IPS-18c (cell line): ENCODE measurements at regions not wholly inside any gene's neighbourhood (a gene's known extent, or its start where the extent isn't known, plus 50 kb on each side); places are given as distances from the start of the nearest gene placed in this dataset.

Experiments
- H3K4me3 ChIP-seq: 2 replicates; pipeline ENCODE4 v1.7.0; 2013; ENCODE audit warnings: low read depth, mild to moderate bottlenecking, low read length, moderate library complexity; ENCODE audit not compliant: insufficient read depth
- H3K9me3 ChIP-seq: one replicate; pipeline ENCODE4 v1.6.1; 2013; ENCODE audit warnings: mild to moderate bottlenecking, low read length, moderate library complexity; ENCODE audit not compliant: control insufficient read depth, insufficient read depth

DNA sequence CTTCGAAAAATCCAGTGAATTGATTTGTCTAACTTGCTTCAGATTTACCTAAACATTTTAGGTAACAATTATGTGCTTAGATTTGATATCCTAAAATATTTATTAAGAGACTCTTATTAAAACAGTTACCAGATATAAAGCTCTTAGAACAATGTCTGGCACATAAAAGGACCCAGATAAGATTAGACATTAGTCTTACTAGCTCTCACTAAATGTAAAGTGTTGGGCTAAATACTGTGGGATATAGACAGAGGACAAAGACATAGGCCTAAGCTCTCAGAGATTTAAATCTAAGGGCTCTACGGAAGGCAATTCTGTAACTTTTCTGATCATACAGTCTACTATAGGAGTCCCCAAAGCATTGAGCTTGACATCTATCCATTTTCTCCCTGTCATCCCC, 94.4 kb upstream of the TRPC3 start:
- peaks cover 2% of the 10 kb centered on the region for H3K9me3 ChIP-seq
- H3K4me3 ChIP-seq = no peak overlapping the region

DNA sequence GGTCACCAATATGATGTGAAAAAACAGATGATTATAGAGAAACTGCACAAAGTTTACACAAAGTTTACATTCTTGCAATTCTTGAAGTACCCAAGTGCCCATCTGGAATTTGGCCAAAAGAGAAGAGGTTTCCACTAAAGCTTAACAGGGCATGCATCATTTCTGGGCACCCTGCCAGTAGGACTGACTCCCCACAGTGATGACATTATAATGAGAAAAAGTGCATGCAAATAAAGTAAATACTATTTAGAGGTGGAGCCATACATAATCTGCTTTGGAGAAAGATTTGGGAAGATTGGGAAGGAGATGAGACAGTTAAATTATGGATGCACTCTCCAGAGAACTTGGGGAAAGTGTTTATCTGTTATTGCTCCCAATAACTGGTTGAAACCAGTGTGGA, 93.7 kb upstream of the TRPC3 start:
- Histone ChIP-seq H3K9me3 (peaks cover 2% of the 10 kb centered on the region), H3K4me3 (no peak overlapping the region)

GRCh38 chr4:122044501-122044900, 92.6 kb upstream of the TRPC3 start:
- Histone ChIP-seq H3K4me3 (no peak overlapping the region), H3K9me3 (peaks cover 2% of the 10 kb centered on the region)

DNA sequence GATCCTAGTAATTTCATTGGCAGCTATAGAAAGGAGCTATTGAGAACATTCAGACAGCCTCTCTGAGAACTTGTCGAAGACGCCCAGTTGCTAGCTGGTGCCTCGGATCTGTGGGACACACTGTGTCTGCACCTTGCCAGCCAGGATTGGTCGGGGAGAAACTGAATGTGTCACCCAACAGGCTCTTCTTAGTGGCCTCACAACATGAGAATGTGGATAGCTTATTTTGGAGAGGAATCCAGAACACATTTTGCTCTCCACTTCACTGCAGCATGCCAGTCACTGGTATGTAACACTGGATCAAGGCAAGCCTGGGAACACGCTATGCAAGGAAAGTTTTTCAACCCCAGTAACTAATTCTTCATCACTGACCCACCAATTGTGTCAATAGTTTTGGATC, 89.5 kb upstream of the TRPC3 start:
- H3K9me3 ChIP-seq = no peaks in the 10 kb centered on the region
- H3K4me3 ChIP-seq = no peak overlapping the region

DNA sequence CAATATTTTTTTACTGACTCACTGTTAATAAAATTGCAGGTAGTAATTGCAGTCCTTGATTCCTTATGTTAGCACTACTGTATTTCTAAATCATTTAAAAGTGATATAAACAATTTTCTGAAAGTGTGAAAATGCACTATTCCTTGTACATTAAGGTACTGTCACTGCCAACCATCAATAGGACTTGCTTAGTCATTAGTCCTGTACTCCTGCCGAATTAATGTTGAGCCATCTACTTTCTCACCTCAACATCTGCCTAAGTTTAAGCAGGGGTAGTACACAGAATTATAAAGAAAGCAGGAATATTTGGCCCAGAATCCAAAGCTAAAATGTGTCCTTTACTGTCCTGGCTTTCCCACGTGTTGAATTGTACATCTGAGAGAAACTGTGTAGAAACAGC, 87.0 kb upstream of the TRPC3 start:
- Histone ChIP-seq H3K4me3 (no peak overlapping the region), H3K9me3 (no peaks in the 10 kb centered on the region)

GRCh38 chr4:122034619-122035018, 82.8 kb upstream of the TRPC3 start:
- H3K9me3 ChIP-seq = no peaks in the 10 kb centered on the region
- no peak overlapping the region for H3K4me3 ChIP-seq

DNA sequence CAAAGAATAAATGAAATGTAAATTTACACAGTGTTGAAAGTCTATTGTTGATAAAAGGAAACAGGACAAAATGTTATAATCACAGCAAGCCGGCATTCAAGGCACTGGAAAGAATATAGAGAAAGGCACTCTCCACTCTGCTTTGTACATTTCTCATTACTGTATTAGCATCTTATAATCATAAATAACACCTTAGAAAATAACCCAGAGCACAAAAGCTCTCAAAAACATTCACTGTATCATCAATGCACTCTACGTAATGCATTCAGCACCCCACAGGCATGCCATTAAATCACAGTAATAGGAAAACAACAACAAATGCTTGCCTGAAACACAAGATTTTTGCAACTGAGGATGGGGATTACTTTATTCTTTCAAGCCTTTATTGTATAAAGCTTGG, 75.3 kb upstream of the TRPC3 start:
- Histone ChIP-seq H3K9me3 (peaks cover 2% of the 10 kb centered on the region), H3K4me3 (no peak overlapping the region)

DNA sequence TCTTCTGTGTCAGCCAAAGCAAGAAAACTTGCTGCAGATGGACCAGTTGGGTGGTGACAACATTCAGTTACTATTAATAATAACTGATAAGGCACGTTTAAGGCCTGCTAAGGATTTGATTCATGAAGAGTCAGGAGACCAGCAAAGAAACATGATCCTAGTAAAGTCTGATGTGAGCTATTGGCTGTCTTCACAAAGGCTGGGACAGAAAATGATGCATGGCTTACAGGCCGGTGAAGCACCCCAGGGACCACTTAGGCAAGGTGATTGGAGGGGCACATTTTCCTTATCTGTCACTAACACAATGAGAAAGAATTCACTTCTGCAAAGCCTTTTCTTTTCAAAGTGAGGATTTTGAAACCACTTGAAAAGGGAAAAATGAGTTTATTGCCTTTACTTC, 65.4 kb upstream of the TRPC3 start:
- no peak overlapping the region for H3K4me3 ChIP-seq
- no peaks in the 10 kb centered on the region for H3K9me3 ChIP-seq

DNA sequence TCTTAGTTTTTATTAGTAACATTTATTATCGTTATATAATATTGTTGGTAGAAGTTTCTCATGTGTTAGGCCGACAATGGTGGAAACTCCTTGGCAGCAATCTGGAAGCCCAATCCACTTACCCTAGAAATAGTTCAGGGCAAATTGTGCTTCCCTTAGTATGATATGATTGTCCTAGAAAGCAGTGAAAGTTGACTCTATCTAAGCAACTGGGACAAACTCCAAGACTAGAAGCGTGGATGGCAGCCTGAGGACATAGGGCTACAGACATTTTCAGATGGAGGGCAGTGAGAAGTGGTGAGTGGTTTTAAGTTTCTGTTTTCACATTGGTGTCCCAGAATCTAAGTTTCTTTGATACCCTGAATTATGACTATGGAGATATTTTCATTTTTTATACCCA, 63.3 kb upstream of the TRPC3 start:
- Histone ChIP-seq H3K4me3 (no peak overlapping the region), H3K9me3 (no peaks in the 10 kb centered on the region)

DNA sequence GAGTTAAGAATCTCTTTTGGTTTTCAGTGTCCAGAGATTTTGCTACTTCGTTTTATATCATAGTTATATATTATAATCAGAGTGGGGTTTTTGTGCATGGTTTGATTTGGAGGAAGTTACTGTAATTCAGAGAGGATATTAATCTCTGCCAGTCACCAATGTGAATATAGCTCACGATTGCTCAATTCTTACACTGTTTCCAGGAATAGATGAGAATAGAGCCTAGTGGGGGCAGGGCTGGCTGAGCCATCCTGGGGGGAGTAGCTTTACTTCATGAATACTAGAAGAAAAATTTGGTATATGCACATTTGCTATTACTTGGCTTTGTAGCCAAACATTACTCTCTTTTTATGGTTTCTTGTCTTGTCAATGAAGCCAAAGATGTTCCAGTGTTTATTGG, 60.9 kb upstream of the TRPC3 start:
- Histone ChIP-seq H3K9me3 (no peaks in the 10 kb centered on the region), H3K4me3 (no peak overlapping the region)

DNA sequence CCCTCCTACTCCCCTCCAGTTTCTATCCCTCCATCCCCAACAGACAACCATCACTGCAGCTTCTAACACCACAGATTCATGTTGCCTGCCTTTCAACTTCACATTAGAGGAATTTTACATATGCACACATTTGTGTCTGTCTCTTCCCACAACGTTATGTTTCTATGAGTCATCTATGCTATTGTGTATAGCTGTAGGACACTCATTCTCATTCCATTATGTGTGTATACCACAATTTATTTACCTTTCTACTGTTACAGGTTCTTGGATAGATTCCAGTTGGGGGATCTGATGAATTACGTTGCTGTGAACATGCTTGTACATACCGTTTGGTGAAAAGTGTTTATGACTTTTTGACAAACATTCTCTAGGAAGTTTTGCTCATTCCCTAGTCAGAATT, 58.8 kb upstream of the TRPC3 start:
- H3K9me3 ChIP-seq = no peaks in the 10 kb centered on the region
- no peak overlapping the region for H3K4me3 ChIP-seq

DNA sequence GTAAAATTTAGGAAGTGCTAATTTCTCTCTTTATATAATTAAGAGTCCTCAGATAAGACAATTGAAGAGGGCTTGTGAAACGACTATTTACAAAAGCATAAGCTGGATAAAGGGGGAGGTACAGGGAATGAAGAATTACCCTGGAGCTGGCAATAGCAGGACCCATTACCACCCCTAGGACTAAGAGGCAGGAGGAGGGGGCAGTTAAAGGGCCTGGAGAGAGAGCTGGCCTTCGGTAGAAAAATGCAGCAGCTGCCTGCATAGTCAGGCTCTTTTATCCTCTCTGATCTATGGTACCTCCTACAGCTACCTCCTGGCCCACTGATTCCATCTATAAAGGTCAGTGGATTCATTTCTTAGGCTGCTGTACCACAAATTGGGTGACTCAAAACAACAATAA, 57.7 kb upstream of the TRPC3 start:
- no peaks in the 10 kb centered on the region for H3K9me3 ChIP-seq

GRCh38 chr4:122007016-122007415, 55.2 kb upstream of the TRPC3 start:
- no peak overlapping the region for H3K4me3 ChIP-seq
- no peaks in the 10 kb centered on the region for H3K9me3 ChIP-seq

More for the DNA sequence above, 57.7 kb upstream of the TRPC3 start:
- no peak overlapping the region for H3K4me3 ChIP-seq

- H3K9me3 ChIP-seq = no peaks in the 10 kb centered on the region
- H3K4me3 ChIP-seq = no peak overlapping the region
These were observed 53.4 kb upstream of the TRPC3 start for GRCh38 chr4:122005064-122005755.

DNA sequence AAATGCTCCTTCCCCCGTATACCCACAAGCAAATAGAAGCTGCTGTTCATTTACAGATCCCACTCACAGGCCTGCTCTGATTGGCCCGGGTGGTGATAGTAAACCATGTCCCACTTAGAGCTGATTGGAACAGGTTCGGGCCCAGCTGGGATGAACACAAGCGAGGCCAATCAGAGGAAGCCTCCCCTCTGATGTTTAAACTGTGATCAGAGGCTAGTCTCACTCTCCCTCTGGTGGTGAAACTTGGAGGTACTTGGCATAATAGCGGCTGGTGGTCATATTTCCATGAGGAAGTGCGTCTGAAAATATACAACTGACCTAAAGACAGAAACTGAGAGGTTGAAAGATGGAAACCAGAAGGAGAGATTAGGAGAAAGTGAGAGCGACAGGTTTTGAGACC, 51.5 kb upstream of the TRPC3 start:
- no peak overlapping the region for H3K4me3 ChIP-seq
- H3K9me3 ChIP-seq = no peaks in the 10 kb centered on the region
